Neutrophil (primary cell): ENCODE measurements at regions not wholly inside any gene's neighbourhood (a gene's known extent, or its start where the extent isn't known, plus 50 kb on each side); places are given as distances from the start of the nearest gene placed in this dataset.

Experiments
- H3K27ac ChIP-seq: fragments of 200-600 bp; sonication (generic); 2 replicates; pipeline ENCODE4 v1.5.1; 2016; ENCODE audit warnings: mild to moderate bottlenecking, moderate library complexity
- H3K27me3 ChIP-seq: fragments of 200-600 bp; sonication (generic); 2 replicates; pipeline ENCODE4 v1.6.0; 2016; ENCODE audit warnings: mild to moderate bottlenecking
- H3K36me3 ChIP-seq: fragments of 200-600 bp; sonication (generic); 2 replicates; pipeline ENCODE4 v1.5.1; 2017
- H3K4me1 ChIP-seq, 2 experiments: fragments of 200-600 bp in 1 of 2; sonication (generic) in 1 of 2; 1 replicate in 1 of 2; 2 replicates in 1 of 2; pipeline versions ENCODE4 v1.5.1 to v1.6.1; 2013 to 2016; ENCODE audit warnings: low read depth in 1 of 2, low read length in 1 of 2, mild to moderate bottlenecking in 1 of 2, moderate library complexity in 1 of 2; ENCODE audit not compliant: control insufficient read depth in 1 of 2, insufficient read depth in 1 of 2
- H3K4me3 ChIP-seq, 2 experiments: fragments of 200-600 bp in 1 of 2; sonication (generic) in 1 of 2; 1 replicate in 1 of 2; 2 replicates in 1 of 2; pipeline ENCODE4 v1.5.1; 2013 to 2016; ENCODE audit warnings: low read depth in 1 of 2, low read length in 1 of 2, mild to moderate bottlenecking in 1 of 2, moderate library complexity in 1 of 2
- H3K9me3 ChIP-seq: fragments of 200-600 bp; sonication (generic); 2 replicates; pipeline ENCODE4 v1.5.1; 2016
- CTCF ChIP-seq: fragments of 200-600 bp; sonication (generic); IDR thresholded peaks from 2 replicates; pipeline ENCODE4 v1.5.1; 2016; ENCODE audit warnings: antibody characterized with exemption

- Histone ChIP-seq H3K9me3 (no peaks in the 10 kb centered on the region), H3K36me3 (no peaks in the 10 kb centered on the region), H3K4me3 (no peak overlapping the region), H3K27ac (no peak overlapping the region), H3K27me3 (no peaks in the 10 kb centered on the region), H3K4me1 (no peaks in the 10 kb centered on the region)
- no peak for TF ChIP-seq CTCF
These were observed 658.2 kb downstream of the GATA3 start for GRCh38 chr10:8712656-8713055.

- Histone ChIP-seq H3K4me1 (no peaks in the 10 kb centered on the region), H3K27me3 (no peaks in the 10 kb centered on the region), H3K36me3 (no peaks in the 10 kb centered on the region), H3K4me3 (no peak overlapping the region), H3K27ac (no peak overlapping the region), H3K9me3 (no peaks in the 10 kb centered on the region)
- TF ChIP-seq CTCF: no peak
These were observed 665.5 kb downstream of the GATA3 start for GRCh38 chr10:8719971-8720370.

- Histone ChIP-seq H3K27me3 (no peaks in the 10 kb centered on the region), H3K36me3 (no peaks in the 10 kb centered on the region), H3K4me1 (no peaks in the 10 kb centered on the region), H3K27ac (no peak overlapping the region), H3K4me3 (no peak overlapping the region), H3K9me3 (no peaks in the 10 kb centered on the region)
- no peak for TF ChIP-seq CTCF
These were observed 667.2 kb downstream of the GATA3 start for GRCh38 chr10:8721650-8722049.

GRCh38 chr10:8722835-8723234 is 668.3 kb downstream of the GATA3 start:
- H3K9me3 ChIP-seq: no peaks in the 10 kb centered on the region
- no peaks in the 10 kb centered on the region for H3K27me3 ChIP-seq
- TF ChIP-seq CTCF: no peak
- no peaks in the 10 kb centered on the region for H3K4me1 ChIP-seq
- no peak overlapping the region for H3K4me3 ChIP-seq
- no peaks in the 10 kb centered on the region for H3K36me3 ChIP-seq
- H3K27ac ChIP-seq: no peak overlapping the region

- H3K4me3 ChIP-seq: no peak overlapping the region
- TF ChIP-seq CTCF: no peak
- H3K27ac ChIP-seq: no peak overlapping the region
- no peaks in the 10 kb centered on the region for H3K27me3 ChIP-seq
- H3K36me3 ChIP-seq: no peaks in the 10 kb centered on the region
- no peaks in the 10 kb centered on the region for H3K4me1 ChIP-seq
- H3K9me3 ChIP-seq: no peaks in the 10 kb centered on the region
These were observed 670.9 kb downstream of the GATA3 start for GRCh38 chr10:8725343-8725742.
